ENCODE measurements at regions not wholly inside any gene's neighbourhood (a gene's known extent, or its start where the extent isn't known, plus 50 kb on each side); places are given as distances from the start of the nearest gene placed in this dataset.

DNA sequence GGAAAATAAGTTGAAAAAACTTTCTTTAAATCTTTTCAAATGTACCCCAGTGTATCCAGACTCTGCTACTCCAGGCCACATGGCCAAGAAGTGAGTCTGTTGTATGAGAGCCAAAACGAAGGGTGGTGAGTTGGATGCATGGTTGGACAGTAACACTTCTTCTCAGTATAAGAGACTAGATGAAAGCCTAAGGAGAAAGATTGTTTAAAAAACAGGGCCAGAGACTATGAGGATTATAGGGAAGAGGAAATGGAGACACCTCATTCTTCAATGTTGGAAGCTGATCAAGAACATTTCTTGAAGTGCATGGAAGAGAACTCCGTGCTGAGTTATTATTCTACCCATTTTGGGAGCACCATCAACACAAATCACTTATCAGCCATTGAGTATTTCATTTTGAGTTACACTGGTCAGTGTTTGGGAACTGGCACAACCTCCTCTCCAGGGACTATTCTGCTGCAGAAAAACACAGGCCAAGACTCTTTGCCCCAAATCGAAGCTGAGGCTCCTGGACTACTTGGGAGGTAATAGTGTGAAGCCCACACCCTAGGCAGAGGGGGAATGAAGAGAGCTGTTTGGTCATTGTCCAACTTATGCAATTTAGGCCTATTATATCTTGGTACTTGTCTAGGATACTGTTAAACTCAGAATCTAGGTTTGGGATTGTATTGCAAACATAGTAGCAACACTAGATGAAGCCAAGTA is 123.0 kb upstream of the SEC61G start:
- in situ Hi-C loops (cut with HindIII; ENCODE audit: low pct_ligation_motif_present, low pct_unique_long_range_greater_than_20kb, low sequenced_read_pairs) = no loop called here
- DNase-seq = no peak

- no peak for DNase-seq
- in situ Hi-C loops (cut with HindIII; ENCODE audit: low pct_ligation_motif_present, low pct_unique_long_range_greater_than_20kb, low sequenced_read_pairs) = no loop called here
These were observed 123.7 kb upstream of the SEC61G start for GRCh38 chr7:54882694-54883093.

DNA sequence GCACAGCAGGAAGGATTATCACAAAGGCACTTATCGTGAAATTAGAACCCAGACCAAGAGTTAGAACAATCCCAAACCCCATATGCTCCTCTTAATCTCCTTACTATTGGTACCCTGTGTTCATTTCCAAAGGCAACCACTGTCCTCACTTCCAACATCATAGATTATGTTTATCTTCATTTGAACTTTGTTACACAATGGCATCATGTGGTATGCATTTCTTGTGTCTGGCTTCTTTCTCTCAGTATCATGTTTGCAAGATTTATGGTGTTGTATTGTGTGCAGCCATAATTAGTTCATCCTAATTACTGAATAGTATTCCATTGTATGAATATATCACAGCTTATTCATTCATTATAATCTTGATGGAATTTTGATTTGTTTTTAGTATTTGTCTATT is 124.6 kb upstream of the SEC61G start:
- no peak for DNase-seq
- in situ Hi-C loops (cut with HindIII; ENCODE audit: low pct_ligation_motif_present, low pct_unique_long_range_greater_than_20kb, low sequenced_read_pairs) = no loop called here

GRCh38 chr7:54885285-54885684 is 126.3 kb upstream of the SEC61G start:
- in situ Hi-C loops (cut with HindIII; ENCODE audit: low pct_ligation_motif_present, low pct_unique_long_range_greater_than_20kb, low sequenced_read_pairs) = no loop called here
- no peak for DNase-seq

- peak; percentile 47 for DNase-seq
These were observed 129.2 kb upstream of the SEC61G start for GRCh38 chr7:54888067-54888733.

GRCh38 chr7:54888734-54889082 is 129.7 kb upstream of the SEC61G start:
- in situ Hi-C loops (cut with HindIII; ENCODE audit: low pct_ligation_motif_present, low pct_unique_long_range_greater_than_20kb, low sequenced_read_pairs) = no loop called here
- DNase-seq = peak; percentile 38

More at GRCh38 chr7:54888067-54888733, 129.2 kb upstream of the SEC61G start:
- in situ Hi-C loops (cut with HindIII; ENCODE audit: low pct_ligation_motif_present, low pct_unique_long_range_greater_than_20kb, low sequenced_read_pairs) = no loop called here

- no peak for DNase-seq
These were observed 120.9 kb upstream of the EGFR start for GRCh38 chr7:54897891-54898290.

GRCh38 chr7:54898659-54899340 is 120.0 kb upstream of the EGFR start:
- DNase-seq = no peak
- in situ Hi-C loops (cut with HindIII; ENCODE audit: low pct_ligation_motif_present, low pct_unique_long_range_greater_than_20kb, low sequenced_read_pairs) = no loop called here

More at GRCh38 chr7:54897891-54898290, 120.9 kb upstream of the EGFR start:
- in situ Hi-C loops (cut with HindIII; ENCODE audit: low pct_ligation_motif_present, low pct_unique_long_range_greater_than_20kb, low sequenced_read_pairs) = no loop called here

DNA sequence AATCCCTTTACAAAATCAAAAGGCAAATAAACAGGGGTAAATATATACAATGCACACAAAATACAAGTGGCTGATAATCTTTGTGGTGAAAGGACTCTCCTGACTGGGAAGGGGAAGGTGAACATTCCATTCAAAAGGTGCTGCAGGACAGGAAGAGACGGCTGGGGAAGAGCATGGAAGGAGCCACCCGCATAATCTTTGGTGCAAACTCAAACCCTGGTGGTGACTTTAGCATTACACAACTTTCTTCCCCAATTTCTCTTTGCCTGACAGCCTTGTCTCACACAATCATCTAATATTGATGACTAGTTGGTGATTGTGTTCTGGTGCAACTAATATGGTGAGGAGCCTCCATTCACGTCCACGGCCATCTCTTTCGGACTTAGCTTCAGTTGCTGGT is 117.0 kb upstream of the EGFR start:
- in situ Hi-C loops (cut with HindIII; ENCODE audit: low pct_ligation_motif_present, low pct_unique_long_range_greater_than_20kb, low sequenced_read_pairs) = no loop called here
- DNase-seq = no peak

DNA sequence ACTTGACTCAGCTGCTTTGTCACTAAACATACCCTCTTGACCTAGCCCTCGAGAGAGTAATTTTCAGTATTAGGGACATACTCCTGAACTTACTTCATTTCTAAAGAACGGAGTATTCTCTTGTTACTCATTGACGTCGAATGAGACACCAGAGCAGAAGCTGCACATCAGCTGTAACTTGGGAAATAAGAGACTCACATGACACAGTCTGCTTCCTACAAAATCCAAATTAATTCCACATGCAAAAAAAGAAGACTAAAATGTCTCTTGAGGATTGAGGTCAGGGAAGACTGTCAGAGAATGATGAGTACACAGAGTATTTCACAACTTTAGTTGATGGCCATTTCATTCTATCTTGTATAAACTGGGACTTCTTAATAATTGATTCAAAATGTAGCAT is 114.7 kb upstream of the EGFR start:
- peak; percentile 24 for DNase-seq
- in situ Hi-C loops (cut with HindIII; ENCODE audit: low pct_ligation_motif_present, low pct_unique_long_range_greater_than_20kb, low sequenced_read_pairs) = no loop called here

GRCh38 chr7:54904986-54905385 is 113.8 kb upstream of the EGFR start:
- in situ Hi-C loops (cut with HindIII; ENCODE audit: low pct_ligation_motif_present, low pct_unique_long_range_greater_than_20kb, low sequenced_read_pairs) = no loop called here
- DNase-seq = no peak

DNA sequence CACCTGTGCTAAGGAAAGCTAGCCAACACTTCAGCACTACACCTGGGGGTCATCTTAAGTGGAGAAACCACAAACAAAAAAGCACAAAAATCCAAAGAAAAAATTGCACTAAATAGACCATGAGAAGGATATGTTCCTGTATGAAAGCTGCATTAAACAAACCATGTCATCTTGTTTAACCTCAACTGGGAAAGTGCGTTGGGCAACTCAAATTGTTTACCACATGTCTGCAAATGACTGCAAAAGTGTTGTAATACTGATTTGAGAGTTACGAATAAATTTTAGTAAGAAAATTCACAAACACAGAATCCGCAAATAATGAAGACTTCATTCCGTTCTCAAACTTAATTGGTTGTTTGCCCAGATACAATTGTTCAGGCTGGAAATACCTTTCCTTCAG is 111.9 kb upstream of the EGFR start:
- in situ Hi-C loops (cut with HindIII; ENCODE audit: low pct_ligation_motif_present, low pct_unique_long_range_greater_than_20kb, low sequenced_read_pairs) = no loop called here
- no peak for DNase-seq

DNA sequence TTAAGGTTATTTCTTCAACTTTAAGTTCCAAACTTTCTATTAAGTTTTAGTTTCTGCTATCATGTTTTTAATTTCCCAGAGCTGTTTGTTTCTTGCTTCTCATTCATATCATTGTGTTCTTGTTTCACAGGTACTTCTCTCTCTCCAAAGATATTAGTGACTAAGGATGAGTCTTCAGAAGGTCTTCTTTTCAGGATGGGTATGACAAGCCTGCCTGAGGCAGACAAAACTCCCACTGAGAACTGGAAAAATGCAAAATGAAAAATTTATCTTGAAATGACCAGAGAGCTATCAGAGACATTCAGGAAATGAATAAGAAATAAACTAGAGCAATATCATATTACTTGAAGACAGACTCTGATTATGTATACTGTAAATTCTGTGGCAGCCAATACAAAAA is 110.8 kb upstream of the EGFR start:
- in situ Hi-C loops (cut with HindIII; ENCODE audit: low pct_ligation_motif_present, low pct_unique_long_range_greater_than_20kb, low sequenced_read_pairs) = no loop called here
- DNase-seq = no peak

GRCh38 chr7:54908760-54909438 is 109.9 kb upstream of the EGFR start:
- in situ Hi-C loops (cut with HindIII; ENCODE audit: low pct_ligation_motif_present, low pct_unique_long_range_greater_than_20kb, low sequenced_read_pairs) = no loop called here
- DNase-seq = no peak

DNA sequence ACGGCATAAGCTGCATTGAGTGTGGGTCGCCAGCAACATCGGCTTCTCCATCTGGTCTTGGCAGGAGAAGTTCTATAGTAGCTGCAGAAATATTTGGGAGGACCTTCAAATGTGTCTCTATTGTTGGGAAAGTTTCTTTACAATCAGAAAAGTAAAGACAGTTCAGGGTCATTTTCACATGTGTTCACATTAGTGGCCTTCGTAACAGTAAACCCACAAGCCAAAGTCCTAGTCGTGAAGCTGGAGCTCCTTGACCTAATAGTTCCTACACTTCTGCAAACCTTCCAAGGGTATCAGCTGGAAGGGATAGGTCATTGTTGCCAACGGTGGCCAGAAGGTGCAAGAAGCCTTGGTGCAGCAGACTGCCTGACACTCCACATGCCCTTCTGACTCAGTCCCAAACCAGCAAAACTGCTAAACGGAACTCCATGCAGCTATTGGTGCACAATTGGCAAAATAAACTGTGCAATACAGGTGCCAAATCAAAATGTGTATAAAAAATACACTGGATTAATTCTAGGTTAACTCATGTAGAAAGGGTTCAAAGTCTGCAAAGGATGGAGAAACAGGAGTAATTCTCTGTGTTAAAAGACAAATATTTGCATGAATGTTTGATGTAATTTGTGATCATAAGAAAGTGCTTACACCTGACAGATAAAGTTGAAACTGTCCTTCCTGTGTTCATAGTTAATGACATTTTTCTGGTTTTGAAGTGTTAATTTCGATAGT is 102.8 kb upstream of the EGFR start:
- DNase-seq = no peak
- in situ Hi-C loops (cut with HindIII; ENCODE audit: low pct_ligation_motif_present, low pct_unique_long_range_greater_than_20kb, low sequenced_read_pairs) = no loop called here

GRCh38 chr7:54917613-54918391 is 101.0 kb upstream of the EGFR start:
- in situ Hi-C loops (cut with HindIII; ENCODE audit: low pct_ligation_motif_present, low pct_unique_long_range_greater_than_20kb, low sequenced_read_pairs) = no loop called here
- no peak for DNase-seq

DNA sequence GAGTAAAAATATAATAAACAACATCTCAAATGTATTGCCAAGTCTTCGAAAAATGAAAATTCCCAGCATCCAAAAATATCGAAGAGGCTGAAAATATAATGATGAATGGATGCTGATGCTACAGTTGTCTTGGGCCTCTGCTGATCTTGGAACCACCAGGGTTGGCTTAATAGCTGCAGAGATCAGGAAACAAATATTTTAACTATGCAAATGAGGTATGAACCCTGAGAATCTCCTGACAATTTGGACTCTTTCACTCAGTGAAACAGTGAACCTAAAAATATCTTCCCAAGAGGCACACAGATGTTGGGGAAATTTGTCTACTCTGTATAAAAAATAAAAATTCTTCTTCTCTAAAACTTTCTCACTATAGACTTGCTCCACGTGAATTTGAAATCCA is 97.7 kb upstream of the EGFR start:
- in situ Hi-C loops (cut with HindIII; ENCODE audit: low pct_ligation_motif_present, low pct_unique_long_range_greater_than_20kb, low sequenced_read_pairs) = no loop called here
- DNase-seq = no peak

GRCh38 chr7:54931532-54931931 is 87.3 kb upstream of the EGFR start:
- in situ Hi-C loops (cut with HindIII; ENCODE audit: low pct_ligation_motif_present, low pct_unique_long_range_greater_than_20kb, low sequenced_read_pairs) = no loop called here
- DNase-seq = no peak
